KMS-11 (cell line): ENCODE measurements at regions not wholly inside any gene's neighbourhood (a gene's known extent, or its start where the extent isn't known, plus 50 kb on each side); places are given as distances from the start of the nearest gene placed in this dataset.

Experiments used
- H2AFZ ChIP-seq: fragments of 200-600 bp; sonication (generic); 2 replicates; pipeline ENCODE4 v1.6.1; 2016; ENCODE audit warnings: antibody characterized with exemption, mixed run types, low read depth
- H3K27ac ChIP-seq: fragments of 200-600 bp; sonication (generic); 2 replicates; pipeline ENCODE4 v1.6.1; 2016; ENCODE audit warnings: mild to moderate bottlenecking, mixed run types
- H3K27me3 ChIP-seq: fragments of 200-600 bp; sonication (generic); 2 replicates; pipeline ENCODE4 v1.6.1; 2017; ENCODE audit warnings: mild to moderate bottlenecking, low read depth, mixed run types, moderate library complexity; ENCODE audit not compliant: insufficient read depth
- H3K36me3 ChIP-seq: fragments of 200-600 bp; sonication (generic); 2 replicates; pipeline ENCODE4 v1.6.1; 2017; ENCODE audit warnings: mild to moderate bottlenecking, mixed run types; ENCODE audit not compliant: insufficient read depth
- H3K4me1 ChIP-seq: fragments of 200-600 bp; sonication (generic); 2 replicates; pipeline ENCODE4 v1.6.1; 2016; ENCODE audit warnings: mild to moderate bottlenecking, low read depth, mixed run types; ENCODE audit not compliant: poor library complexity, severe bottlenecking
- H3K4me2 ChIP-seq: fragments of 200-600 bp; sonication (generic); 2 replicates; pipeline ENCODE4 v1.7.0; 2016; ENCODE audit warnings: mild to moderate bottlenecking, mixed run types
- H3K4me3 ChIP-seq: fragments of 200-600 bp; sonication (generic); IDR thresholded peaks from 2 replicates; pipeline ENCODE4 v1.6.1; 2017; ENCODE audit warnings: low read depth, low read length, mixed read lengths; ENCODE audit not compliant: insufficient read depth
- H3K79me2 ChIP-seq: fragments of 200-600 bp; sonication (generic); 2 replicates; pipeline ENCODE4 v1.6.1; 2016; ENCODE audit warnings: low read depth, mixed run types; ENCODE audit not compliant: insufficient read depth
- H3K9ac ChIP-seq: fragments of 200-600 bp; sonication (generic); 2 replicates; pipeline ENCODE4 v1.6.1; 2016; ENCODE audit warnings: mild to moderate bottlenecking, mixed run types
- H4K20me1 ChIP-seq: fragments of 200-600 bp; sonication (generic); 2 replicates; pipeline ENCODE4 v1.6.1; 2016; ENCODE audit warnings: mild to moderate bottlenecking, mixed run types; ENCODE audit not compliant: insufficient read depth
- TF ChIP-seq, protein P1 (sequence below): fragments of 200-600 bp; sonication (generic); conservative IDR thresholded peaks from 2 replicates; pipeline ENCODE4 v1.6.1; 2017; ENCODE audit warnings: low read depth, mild to moderate bottlenecking, antibody characterized with exemption, low read length, moderate library complexity, mixed read lengths

GRCh38 chr2:122391726-122392125 is 636.3 kb downstream of the TSN start:
- H4K20me1 ChIP-seq = no peaks in the 10 kb centered on the region
- no peak overlapping the region for H3K27ac ChIP-seq
- peaks cover 5% of the 10 kb centered on the region for H3K4me1 ChIP-seq
- H3K4me2 ChIP-seq = no peak overlapping the region
- H2AFZ ChIP-seq = no peak overlapping the region
- no peak overlapping the region for H3K9ac ChIP-seq
- no peak overlapping the region for H3K4me3 ChIP-seq
- no peaks in the 10 kb centered on the region for H3K79me2 ChIP-seq
- no peaks in the 10 kb centered on the region for H3K27me3 ChIP-seq
- no peaks in the 10 kb centered on the region for H3K36me3 ChIP-seq
- TF ChIP-seq, protein P1, sequence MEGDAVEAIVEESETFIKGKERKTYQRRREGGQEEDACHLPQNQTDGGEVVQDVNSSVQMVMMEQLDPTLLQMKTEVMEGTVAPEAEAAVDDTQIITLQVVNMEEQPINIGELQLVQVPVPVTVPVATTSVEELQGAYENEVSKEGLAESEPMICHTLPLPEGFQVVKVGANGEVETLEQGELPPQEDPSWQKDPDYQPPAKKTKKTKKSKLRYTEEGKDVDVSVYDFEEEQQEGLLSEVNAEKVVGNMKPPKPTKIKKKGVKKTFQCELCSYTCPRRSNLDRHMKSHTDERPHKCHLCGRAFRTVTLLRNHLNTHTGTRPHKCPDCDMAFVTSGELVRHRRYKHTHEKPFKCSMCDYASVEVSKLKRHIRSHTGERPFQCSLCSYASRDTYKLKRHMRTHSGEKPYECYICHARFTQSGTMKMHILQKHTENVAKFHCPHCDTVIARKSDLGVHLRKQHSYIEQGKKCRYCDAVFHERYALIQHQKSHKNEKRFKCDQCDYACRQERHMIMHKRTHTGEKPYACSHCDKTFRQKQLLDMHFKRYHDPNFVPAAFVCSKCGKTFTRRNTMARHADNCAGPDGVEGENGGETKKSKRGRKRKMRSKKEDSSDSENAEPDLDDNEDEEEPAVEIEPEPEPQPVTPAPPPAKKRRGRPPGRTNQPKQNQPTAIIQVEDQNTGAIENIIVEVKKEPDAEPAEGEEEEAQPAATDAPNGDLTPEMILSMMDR = no peak

GRCh38 chr2:122395687-122396086 is 640.2 kb downstream of the TSN start:
- Histone ChIP-seq H3K27me3 (no peaks in the 10 kb centered on the region), H3K4me2 (no peak overlapping the region), H3K36me3 (no peaks in the 10 kb centered on the region), H3K4me3 (no peak overlapping the region), H3K9ac (no peak overlapping the region), H2AFZ (no peak overlapping the region), H4K20me1 (no peaks in the 10 kb centered on the region), H3K4me1 (peaks cover under 1% of the 10 kb centered on the region), H3K79me2 (no peaks in the 10 kb centered on the region), H3K27ac (no peak overlapping the region)
- TF ChIP-seq, protein P1 = no peak

DNA sequence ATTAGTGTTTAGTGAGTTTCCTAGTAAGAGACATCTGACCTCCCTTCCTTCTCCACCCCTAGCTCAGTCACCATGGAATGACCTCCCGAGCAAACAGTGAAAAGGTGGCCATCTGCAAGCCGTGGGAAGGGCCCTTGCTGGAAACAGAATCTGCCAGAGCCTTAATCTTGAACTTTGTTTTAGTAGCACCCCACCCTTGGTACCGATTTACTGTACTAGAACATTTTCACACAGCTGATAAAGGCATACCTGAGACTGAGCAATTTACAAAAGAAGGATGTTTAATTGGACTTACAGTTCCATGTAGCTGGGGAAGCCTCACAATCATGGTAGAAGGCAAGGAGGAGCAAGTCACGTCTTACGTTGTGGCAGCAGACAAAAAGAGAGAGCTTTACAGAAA is 655.8 kb downstream of the TSN start:
- Histone ChIP-seq H3K36me3 (no peaks in the 10 kb centered on the region), H3K4me2 (no peak overlapping the region), H3K4me3 (no peak overlapping the region), H4K20me1 (no peaks in the 10 kb centered on the region), H3K9ac (no peak overlapping the region), H3K4me1 (no peaks in the 10 kb centered on the region), H3K27ac (no peak overlapping the region), H3K79me2 (no peaks in the 10 kb centered on the region), H2AFZ (no peak overlapping the region), H3K27me3 (no peaks in the 10 kb centered on the region)
- TF ChIP-seq, protein P1 = no peak

DNA sequence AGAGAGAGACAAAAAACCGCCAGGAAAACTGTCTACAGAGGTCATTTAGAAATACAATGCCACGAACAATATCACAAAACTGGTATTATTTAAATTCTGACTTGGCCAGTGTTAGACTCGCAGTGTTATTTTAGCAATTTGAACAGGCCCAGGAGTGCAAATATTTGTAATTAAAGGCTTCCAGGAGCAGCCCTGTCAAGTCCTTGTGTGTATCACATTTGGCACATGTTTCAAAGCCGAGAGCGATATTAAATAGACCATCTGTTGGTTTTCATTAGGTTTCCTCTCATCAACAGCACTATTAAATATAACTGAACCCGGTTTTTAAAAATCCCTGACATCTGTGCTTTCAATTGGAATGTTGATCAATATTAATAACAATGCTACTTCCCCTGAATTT is 656.9 kb downstream of the TSN start:
- Histone ChIP-seq H3K4me3 (no peak overlapping the region), H3K27me3 (no peaks in the 10 kb centered on the region), H3K4me2 (no peak overlapping the region), H3K27ac (no peak overlapping the region), H2AFZ (no peak overlapping the region), H3K9ac (no peak overlapping the region), H4K20me1 (no peaks in the 10 kb centered on the region), H3K36me3 (no peaks in the 10 kb centered on the region), H3K79me2 (no peaks in the 10 kb centered on the region), H3K4me1 (no peaks in the 10 kb centered on the region)
- TF ChIP-seq, protein P1 = no peak
